SKM-1 (cell line): ENCODE measurements at regions not wholly inside any gene's neighbourhood (a gene's known extent, or its start where the extent isn't known, plus 50 kb on each side); places are given as distances from the start of the nearest gene placed in this dataset.

Source experiments
- DNase-seq: peaks from one replicate; lab custom pipeline; 2025; ENCODE audit not compliant: unreplicated experiment; lab: John Stamatoyannopoulos, UW

DNA sequence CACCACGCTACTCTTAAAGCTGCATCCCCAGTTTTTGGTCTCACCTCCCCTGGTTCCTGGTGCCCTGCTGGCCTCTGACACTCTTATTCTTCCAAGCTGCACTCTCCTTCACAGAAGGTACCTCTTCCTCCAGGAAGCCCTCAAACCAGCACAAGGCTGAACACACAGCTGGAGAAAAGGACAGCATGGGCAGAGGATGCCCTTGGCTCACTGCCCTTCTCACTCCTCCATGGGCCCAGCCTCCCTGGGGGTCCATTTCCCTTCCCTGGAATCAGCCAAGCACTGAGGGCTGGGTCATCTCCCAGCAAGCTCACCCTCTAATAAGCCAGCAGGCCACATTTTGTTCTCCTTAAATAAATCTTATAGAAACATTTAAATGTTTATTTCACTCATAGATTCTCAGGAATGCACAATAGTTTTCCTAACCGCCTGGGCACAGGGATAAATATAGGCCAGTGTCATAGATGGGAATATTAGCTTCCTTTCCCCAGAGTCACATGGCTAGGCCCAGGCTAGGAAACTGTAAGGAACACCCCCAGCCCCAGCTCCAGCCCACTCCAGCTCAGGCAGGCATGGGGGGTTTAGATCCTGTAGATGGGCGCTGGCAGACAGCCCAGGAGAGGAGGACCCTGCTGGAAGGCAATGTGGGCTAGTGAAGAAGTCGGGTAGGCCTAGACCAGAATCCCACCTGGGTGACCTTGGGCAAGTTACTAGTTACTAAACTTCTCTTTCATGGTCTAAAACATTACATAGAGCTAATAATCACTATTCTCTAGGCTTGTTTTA, 51.5 kb downstream of the IRAG1 start:
- DNase-seq = no peak

DNA sequence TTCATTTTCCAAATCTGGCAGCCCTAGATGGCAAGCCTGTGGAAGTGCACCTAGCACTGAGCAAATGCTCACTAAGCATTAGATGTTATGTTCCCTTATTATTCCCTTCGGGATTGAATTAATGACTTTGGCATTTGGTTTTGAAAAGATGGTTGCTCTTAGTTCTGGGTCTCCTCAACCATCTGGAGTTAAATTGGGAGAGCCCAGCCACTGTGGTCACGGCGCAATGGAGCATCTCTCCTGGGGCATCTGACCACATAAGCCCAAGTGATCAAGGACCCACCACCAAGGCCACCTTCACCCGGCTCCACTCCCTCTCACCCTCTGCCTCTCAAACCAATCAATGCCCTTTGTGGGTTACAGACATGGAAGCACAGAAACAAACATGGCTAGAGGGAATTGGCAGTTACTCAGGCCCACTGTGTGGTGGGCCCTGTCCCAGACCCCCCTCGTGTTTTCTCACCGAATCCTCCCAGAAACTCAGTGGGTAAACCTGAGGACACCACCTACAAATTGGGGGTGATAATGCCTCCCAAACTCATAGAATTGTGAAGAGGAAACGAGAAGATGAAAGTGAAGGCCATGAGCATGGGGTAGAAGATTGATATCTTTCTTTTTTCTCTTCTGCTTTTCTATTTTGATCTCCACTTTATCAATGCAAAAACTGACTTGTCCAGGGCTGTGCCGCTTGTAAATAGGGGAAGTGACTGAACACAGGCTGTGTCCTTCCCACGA, 52.2 kb downstream of the IRAG1 start:
- peak; percentile 76 for DNase-seq

DNA sequence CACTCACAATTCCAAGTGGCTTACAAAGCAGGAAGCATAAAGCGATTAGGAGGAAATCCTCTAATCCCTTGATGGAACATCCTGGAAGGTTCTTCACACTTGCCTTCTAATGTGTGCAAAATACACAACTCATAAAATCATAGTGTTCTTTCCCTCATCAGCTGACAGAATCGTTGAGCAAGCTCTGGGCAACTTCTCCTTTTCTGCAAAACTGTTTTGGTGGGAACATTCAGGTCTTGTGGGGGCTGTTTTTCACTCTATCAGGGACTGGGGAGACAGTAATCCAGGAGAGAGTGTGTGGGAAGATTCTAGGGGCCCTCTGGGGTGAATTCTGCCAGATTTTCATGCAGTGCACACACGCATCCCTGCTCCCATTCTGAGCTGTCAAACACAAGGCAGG, 53.2 kb downstream of the IRAG1 start:
- DNase-seq = peak; percentile 44

DNA sequence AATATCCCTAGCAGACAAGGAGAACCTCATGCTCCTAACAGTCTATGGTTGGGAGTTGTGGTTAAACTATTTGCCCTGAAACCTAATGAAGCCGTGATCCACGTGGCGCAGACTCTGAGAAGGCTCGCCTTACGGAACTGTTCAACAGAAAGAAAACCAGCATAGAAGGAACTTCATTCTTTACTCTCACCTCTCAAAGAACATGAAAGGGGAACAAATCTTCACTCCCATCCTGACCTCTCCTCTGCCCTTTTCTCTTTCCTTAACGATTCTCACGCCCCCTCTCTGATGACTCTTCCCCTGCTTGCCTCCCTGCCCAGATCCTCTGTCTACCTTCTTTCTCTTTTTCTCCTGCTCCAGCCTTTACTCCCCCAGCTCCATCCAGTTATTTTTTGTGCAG, 54.2 kb downstream of the IRAG1 start:
- DNase-seq = no peak

DNA sequence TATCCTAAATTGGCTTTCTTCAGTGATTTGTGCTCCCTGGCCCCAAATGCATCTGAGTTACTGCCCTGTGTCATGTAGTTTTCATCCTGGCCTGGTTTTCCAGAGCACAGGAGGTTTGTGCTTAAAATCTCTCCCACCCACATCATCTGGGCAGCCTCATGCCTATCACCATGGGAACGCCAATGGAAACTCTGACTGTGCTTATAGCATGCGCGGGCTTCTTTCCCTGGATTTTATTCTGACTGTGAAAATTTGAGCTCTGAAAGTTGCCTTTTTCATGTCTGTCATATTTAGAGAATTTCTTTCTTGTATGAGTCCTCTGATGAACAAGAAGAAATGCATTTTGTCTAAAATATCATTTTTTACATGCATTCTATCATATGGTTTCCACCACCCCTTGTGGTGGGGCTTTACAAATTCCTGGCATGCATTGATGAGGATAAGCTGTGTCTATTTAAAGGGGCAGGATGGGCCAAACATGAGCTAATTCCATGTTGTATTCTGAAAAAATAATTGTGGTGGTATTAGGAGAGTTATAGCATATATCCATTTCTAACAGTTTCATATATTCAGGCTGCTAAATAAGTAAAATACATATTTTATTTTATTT, 55.1 kb downstream of the IRAG1 start:
- no peak for DNase-seq

DNA sequence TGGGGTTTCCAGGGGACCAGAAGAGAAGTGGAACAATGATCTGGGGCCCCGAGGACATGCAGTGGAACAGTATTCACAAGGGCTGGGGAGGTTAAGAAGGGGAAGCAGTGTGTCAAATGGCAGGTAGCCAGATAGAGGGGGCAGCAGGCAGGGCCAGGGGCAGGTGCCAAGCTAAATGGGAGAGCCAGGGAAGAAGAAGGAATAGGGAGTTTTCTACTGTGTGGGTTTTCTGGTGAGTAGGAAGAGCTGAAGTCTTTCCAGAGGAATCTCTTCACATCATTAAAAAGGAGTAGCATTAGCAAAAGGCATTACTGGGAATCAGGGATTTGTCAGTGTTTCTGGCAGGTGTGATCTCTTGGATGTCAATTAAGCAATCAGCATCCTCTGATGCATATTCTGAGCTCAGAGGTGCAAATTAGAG, 55.8 kb downstream of the IRAG1 start:
- no peak for DNase-seq

DNA sequence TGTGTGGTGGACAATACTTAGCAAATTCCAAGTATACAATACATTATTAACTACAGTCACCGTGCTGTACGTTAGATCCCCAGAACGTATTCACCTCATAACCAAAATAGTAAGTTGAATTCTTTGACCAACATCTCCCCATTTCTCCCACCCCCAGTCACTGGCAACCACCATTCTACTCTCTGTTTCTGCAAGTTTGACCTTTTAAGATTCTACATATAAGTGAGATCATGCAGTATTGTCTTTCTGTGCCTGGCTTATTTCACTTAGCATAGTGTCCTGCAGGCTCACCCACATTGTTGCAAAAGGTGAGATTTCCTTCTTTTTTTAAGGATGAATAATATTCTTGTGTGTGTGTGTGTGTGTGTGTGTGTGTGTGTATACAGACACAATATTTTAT, 59.1 kb downstream of the IRAG1 start:
- DNase-seq = no peak

DNA sequence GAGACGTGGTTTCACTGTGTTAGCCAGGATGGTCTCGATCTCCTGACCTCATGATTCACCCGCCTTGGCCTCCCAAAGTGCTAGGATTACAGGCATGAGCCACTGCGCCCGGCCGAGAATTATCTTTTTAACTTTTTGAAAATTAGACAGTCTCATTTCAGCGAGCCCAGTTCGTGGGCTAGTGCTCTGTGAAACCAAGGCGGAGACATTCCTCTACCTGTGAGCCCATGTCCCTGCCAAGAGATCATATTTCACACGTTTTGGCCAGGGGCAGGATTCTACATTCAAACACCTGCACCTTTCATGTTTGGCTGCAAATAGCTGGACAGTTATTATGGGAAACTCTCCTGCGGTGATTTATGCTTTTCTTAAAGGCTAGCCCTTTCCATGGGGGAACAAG, 60.3 kb downstream of the IRAG1 start:
- no peak for DNase-seq

DNA sequence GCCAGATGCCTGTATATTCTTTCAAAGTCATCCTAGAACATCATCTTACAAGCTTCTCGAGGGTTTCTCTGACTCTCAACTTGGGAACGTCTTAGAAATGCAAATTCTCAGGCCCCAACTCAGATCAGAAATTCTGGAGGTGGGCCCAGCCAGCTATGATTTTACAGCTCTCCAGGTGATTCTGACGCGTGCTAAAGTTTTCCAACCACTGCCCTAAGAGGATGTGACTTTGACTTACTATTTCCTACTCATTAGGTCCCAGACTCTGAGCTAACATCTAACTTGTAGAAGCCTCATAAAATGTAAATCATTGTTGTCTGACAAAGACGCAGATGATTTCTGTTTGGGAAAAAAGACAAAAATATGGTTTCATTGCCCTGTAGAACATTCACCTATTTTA, 61.1 kb downstream of the IRAG1 start:
- no peak for DNase-seq

DNA sequence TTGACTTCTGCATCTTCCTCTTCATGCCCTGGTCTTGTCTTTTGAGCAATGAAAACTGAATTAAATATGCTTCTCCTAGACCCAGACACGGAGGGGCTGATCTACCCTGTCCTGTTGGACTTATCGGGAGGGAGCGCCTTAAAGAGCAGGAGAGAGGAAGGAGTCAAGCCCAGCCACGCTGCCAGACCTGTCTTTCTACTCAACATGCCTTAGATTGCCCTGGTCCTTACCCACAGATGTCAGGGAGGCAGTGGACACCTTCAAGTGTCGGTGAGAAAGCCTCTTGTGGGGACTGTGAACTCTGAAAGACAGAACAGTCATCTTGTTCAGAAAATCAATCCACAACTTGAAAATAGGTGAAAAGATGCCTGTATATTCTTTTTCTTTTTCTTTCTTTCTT, 61.8 kb downstream of the IRAG1 start:
- DNase-seq = no peak

DNA sequence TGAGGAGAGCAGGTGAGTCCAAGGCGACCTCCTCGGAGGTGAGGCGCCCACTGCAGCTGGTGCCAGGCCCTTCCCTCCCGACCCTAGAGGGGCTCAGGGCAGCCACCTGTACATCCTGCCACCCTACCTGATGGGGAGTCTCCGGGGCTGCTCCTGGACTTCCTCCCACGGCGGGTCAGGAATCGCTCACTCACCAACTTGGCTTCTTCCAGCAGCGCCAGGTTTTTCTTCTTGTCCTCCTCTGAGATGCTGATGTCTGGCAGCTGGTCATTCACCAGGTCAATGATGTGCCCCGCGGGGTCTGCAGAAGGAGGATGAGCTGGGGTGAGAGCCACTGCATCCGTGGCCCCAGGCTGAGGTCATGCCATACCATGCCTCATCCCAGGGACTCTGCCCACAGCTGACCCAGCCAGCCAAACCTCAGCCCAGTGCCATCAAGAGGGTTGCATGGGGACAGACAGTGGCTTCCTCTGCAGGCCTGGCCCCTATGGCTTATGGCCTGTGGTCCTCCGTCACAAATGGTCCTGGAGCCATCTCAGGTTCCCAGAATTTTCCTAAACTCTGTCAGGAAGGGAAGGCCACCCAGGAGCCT, 61.0 kb upstream of the LYVE1 start:
- DNase-seq = no peak

DNA sequence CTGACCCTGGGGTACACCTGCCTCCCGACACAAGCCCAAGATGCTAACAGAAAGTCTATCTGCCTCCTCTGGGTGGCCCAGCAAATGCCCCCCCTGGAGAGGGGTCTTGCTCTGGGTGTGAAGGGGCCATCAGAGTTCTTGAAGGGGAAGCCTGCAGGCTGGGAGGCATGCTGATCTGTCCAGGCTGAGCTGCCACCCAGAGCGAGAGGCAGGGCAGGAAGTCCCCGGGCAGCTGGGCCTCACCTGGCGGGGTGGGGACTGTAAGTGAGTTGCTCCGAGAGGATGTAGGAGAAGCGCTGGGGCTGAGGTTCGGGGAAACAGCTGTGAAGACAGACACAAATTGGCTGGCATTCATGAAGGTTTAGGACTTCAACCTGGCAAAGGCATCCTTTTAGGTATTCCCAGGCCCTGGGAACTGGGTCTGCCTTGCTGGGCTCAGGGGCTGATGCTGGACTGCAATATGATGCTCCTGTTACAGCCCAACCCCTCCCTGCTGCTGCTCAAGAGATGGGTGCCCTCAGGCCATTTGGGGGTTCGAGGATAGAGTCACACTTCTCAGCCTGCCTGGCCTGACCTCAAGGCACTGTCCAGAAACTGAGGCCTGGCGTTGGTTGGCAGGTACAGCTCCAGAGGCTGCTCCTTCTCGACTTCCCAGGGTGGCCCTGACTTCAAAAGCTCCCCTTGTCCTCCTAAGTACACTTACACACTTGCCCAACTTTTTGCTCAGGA, 60.2 kb upstream of the LYVE1 start:
- DNase-seq = no peak

DNA sequence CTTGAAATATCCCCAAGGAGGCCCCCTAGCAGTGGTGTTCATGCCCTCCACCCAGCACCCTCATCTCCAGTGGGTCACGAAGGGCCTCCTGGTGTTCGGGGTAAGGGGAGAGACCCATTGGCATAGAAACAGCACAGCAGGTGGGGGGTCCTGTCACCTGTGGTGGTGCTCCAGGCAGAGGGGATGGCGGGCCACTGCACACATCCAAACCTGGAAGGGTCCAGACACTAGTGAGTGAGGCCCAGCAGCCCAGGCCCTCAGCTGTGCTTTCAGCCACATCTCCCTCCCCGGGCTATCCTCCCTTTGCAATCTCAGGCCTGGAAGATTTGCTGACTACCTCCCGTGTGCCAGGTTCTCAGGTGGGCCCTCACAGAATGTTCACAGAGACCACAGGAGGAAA, 59.4 kb upstream of the LYVE1 start:
- DNase-seq = no peak

DNA sequence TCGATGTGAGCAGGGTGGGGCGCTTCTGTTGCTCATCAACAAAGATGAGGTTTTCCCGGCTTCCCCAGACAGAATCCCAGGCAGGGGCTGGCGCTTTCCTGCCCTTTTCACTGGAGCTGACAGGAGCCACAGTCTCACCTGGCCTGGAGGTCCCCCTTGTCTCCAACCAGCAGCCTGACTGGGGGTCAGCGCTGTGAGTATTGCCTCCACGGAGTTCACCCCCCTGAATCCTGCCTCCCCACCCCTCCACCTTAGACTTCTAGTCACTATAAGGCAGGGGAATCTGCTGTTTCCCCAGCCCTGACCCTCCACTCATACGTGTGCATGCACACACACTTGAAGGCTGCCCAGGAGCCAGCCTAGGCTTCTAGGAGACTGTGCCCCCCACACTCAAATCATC, 58.8 kb upstream of the LYVE1 start:
- no peak for DNase-seq

DNA sequence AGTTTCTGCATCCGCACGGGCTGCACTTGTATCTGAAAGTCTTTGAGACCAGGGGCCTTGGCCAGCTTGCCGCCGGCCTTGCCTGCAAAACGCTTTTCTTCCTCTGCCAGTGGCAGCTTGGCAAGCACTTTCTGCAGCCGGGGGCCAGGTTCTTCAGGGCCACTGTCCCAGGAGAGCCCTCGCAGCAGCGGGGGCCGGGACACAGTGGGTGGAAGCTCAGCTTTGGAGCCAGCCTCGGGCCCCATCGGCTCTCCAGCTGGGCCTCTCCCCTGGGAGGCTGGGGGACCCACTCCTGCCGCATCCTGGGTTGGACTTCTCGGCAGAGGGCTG, 57.5 kb upstream of the LYVE1 start:
- DNase-seq = no peak

DNA sequence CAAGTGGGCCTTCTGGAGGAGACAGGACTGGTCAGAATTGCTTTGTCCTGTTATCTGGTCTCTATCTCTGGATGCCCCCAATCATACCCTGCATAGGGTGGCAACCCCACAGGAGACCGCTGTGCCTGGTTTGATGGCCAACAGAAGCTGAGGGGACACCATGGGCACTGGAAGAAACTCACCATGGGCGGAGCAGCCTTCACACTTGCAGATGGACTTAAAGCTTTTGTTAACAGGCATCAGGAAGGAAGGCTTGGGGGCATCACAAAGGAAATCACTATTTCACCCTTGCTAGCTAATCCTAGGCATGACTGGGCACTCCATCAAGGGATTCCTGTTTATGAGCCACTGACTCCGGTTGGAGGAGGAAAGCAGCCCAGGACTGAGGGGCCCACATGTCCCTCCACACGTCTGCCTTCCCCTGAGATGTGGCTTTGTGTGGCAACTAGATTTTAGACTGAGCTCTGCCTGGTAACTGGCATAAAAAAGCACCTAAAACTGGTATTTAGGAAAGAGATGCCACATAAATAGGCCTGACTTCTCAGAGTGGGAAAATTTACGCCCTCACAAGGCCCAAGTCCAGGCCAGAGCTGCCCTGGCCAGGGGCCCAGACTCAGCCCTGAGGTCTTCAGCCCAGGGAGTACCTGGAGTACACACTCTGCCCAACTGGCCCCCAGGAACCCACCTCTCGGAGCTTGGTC, 57.0 kb upstream of the LYVE1 start:
- DNase-seq = no peak

DNA sequence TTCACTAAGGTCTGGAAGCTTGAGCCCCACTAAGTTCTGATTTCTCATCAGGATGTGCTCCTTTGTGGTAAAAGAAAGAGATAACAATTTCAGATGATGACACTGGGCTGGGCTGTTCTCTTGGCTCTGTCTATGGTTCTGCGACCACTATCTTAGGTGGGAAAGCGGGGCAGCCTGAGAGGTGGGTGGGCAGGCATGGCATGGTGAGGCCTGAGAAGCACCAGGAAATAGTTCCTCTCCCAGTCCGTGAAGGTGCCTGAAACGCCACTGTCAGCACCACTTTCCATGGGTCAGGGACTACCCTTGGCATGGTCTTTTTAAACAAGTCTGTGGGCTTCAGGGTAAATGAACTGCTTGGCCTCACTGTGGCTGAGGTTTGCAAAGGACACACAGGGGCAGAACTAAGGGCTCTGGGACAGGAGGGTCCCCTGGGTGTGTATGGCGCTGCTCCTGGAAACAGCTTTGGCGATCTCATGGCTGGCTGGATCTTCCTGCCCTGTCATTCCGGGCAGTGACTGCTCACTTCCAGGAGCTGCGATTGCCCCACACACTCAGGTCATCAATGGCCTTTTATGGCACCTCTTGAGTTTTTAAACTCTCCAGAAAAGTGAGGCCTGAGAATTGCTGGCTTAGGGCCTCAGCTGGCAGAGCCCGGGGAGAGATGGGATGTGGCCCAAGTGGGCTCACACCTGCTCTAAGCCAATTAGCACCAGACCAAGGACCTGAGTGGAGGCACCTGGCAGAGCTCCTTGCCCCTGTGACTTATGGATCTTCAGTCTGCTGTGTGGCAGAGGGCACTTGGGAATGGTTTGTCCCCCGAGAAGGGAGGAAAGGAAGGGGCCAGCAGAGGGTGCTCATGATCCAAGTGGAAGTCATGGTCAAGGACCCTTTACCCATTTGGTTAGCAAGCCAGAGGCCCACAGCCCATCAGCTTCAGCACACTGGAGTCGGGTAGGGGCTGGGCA, 55.6 kb upstream of the LYVE1 start:
- DNase-seq = no peak

DNA sequence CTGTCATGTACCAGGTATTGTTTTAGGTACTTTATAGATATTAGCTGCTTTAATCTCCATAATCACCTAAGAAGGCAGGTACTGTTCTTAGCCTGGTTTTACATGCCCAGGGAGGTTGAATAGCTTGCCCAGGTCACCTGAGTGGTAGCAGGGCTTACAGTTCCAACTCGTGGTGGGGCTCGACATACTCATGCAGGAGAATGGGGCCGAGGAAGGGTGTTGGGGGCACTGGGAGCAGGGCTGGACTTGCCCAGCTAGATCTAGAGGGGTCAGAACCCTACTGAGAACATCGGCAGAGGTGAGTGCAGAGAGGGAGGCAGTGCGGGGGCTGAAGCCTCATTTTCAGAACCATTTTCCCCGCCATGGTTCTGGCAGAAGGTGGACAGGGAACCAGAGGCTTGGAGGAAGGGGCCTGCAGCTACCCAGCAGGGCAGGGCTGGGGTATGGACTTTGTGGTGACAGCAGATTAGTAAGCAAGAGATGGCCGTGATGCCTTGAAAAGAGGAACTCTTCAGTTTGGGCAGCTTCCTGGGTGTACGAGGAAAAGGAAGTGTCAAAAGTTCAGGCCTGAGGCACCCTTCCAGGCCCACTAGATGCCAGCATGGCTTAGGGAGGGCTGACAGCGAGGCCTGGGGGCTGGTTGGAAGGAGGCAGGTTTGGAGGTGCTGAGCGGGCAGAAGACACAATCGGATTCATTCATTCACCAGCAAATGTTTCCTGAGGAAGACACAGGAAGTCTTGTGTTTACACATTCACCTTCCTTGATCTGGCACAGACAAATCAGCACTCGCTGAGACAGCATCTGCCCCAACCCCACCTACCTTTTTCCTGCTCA, 54.7 kb upstream of the LYVE1 start:
- DNase-seq = peak; percentile 96

DNA sequence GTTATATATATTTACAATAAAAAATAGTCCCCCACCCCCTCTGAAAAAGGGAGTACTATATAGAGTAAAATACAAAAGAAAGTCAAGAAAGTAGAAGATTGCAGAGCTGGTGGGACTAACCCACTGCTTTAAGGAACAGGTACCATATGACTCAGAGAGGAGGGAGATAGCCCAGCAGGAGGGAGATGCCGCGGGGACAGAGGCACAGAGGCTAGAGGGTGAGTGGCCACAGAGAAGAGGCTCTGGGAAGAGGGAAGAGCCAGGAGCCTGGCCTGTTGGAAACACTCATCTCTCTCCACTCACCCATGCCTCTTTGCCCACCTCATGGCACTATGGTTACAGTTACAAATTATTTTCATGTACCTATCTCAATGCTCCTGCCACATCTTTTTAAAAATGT, 53.6 kb upstream of the LYVE1 start:
- no peak for DNase-seq
